ENCODE measurements at regions not wholly inside any gene's neighbourhood (a gene's known extent, or its start where the extent isn't known, plus 50 kb on each side); places are given as distances from the start of the nearest gene placed in this dataset.

GRCh38 chr18:68275616-68276015 is 439.3 kb downstream of the TMX3 start:
- Histone ChIP-seq H3K27ac (ENCODE audit: low read depth in 1 of 2, low read length in 2 of 2) (no peak overlapping the region), H3K4me1 (ENCODE audit: control insufficient read depth in 4 of 4, insufficient read depth in 4 of 4, low read length in 3 of 4) (no peaks in the 10 kb centered on the region), H3K36me3 (ENCODE audit: control insufficient read depth in 4 of 4, insufficient read depth in 3 of 4, low read depth in 1 of 4, low read length in 3 of 4) (no peaks in the 10 kb centered on the region), H3K27me3 (ENCODE audit: control insufficient read depth in 4 of 4, insufficient read depth in 4 of 4, low read length in 3 of 4) (no peaks in the 10 kb centered on the region), H3K9ac (ENCODE audit: low read depth in 1 of 2, low read length in 2 of 2) (no peak overlapping the region), H3K4me3 (ENCODE audit: low read depth in 1 of 3, low read length in 3 of 3) (no peak overlapping the region), H3K9me3 (ENCODE audit: control insufficient read depth in 4 of 4, low read length in 3 of 4) (no peaks in the 10 kb centered on the region)
- TF ChIP-seq FOXA1 (IDR thresholded peaks at IDR 0.05) (no peak), JUND (IDR thresholded peaks at IDR 0.05) (no peak), RAD21 (IDR thresholded peaks at IDR 0.05) (no peak), HNF4G (IDR thresholded peaks at IDR 0.05) (no peak), ZBTB33 (IDR thresholded peaks at IDR 0.05) (no peak), MAX (IDR thresholded peaks at IDR 0.05) (no peak), GABPA (IDR thresholded peaks at IDR 0.05 in 1 of 2, conservative IDR thresholded peaks at IDR 0.05 in 1 of 2) (no peak), RXRA (IDR thresholded peaks at IDR 0.05) (no peak), YY1 (IDR thresholded peaks at IDR 0.05) (no peak), HNF4A (conservative IDR thresholded peaks at IDR 0.05) (no peak), NR2F2 (IDR thresholded peaks at IDR 0.05) (no peak), TAF1 (conservative IDR thresholded peaks at IDR 0.05) (no peak), EGR1 (IDR thresholded peaks at IDR 0.05; ENCODE audit: low read depth in 2 of 2) (no peak), FOXA2 (IDR thresholded peaks at IDR 0.05) (no peak), REST (IDR thresholded peaks at IDR 0.05) (no peak), SP1 (IDR thresholded peaks at IDR 0.05) (no peak)
- TF ChIP-seq, protein P1, sequence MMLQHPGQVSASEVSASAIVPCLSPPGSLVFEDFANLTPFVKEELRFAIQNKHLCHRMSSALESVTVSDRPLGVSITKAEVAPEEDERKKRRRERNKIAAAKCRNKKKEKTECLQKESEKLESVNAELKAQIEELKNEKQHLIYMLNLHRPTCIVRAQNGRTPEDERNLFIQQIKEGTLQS (IDR thresholded peaks at IDR 0.05) = no peak
- TF ChIP-seq, protein P2, sequence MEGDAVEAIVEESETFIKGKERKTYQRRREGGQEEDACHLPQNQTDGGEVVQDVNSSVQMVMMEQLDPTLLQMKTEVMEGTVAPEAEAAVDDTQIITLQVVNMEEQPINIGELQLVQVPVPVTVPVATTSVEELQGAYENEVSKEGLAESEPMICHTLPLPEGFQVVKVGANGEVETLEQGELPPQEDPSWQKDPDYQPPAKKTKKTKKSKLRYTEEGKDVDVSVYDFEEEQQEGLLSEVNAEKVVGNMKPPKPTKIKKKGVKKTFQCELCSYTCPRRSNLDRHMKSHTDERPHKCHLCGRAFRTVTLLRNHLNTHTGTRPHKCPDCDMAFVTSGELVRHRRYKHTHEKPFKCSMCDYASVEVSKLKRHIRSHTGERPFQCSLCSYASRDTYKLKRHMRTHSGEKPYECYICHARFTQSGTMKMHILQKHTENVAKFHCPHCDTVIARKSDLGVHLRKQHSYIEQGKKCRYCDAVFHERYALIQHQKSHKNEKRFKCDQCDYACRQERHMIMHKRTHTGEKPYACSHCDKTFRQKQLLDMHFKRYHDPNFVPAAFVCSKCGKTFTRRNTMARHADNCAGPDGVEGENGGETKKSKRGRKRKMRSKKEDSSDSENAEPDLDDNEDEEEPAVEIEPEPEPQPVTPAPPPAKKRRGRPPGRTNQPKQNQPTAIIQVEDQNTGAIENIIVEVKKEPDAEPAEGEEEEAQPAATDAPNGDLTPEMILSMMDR (IDR thresholded peaks at IDR 0.05; ENCODE audit: low read depth, low read length, missing input control) = no peak
- WGBS = 65% methylated on average over 1 of the region's 1 CpG
- DNase-seq (ENCODE audit: low spot score) = no peak

Measured in liver (tissue), 8 donors.